Activated CD8-positive, alpha-beta memory T cell treated with anti-CD3 and anti-CD28 coated beads, Interleukin-2, amount 10 ng/mL, durations not matched to agents 7 days and 5 days (primary cell): ENCODE measurements at regions not wholly inside any gene's neighbourhood (a gene's known extent, or its start where the extent isn't known, plus 50 kb on each side); places are given as distances from the start of the nearest gene placed in this dataset.

ENCODE experiments used
- ATAC-seq: fragments of 150-1000 bp; cut with Tn5 transposase; one replicate; pipeline ENCODE4 v1.10.0; 2021; ENCODE audit warnings: moderate library complexity
- CTCF ChIA-PET: fragments of 350-600 bp; sonication (Branson Sonifier 250); formaldehyde crosslinking; loops from one replicate; lab custom pipeline; 2021; ENCODE audit warnings: antibody characterized with exemption; lab: Charles Lee
- DNase-seq: peaks from one replicate; pipeline ENCODE4 v3.0.0-alpha.2; 2020
- H3K27ac Mint-ChIP-seq: one replicate; pipeline ENCODE4 v1.8.0; 2021; ENCODE audit warnings: mild to moderate bottlenecking, mixed read lengths
- H3K27me3 Mint-ChIP-seq: one replicate; pipeline ENCODE4 v1.8.0; 2021; ENCODE audit warnings: mixed read lengths
- H3K36me3 Mint-ChIP-seq: one replicate; pipeline ENCODE4 v1.8.0; 2021; ENCODE audit warnings: mild to moderate bottlenecking, mixed read lengths
- H3K4me1 Mint-ChIP-seq: one replicate; pipeline ENCODE4 v1.8.0; 2021; ENCODE audit warnings: mixed read lengths
- H3K4me3 Mint-ChIP-seq: one replicate; pipeline ENCODE4 v1.8.0; 2021; ENCODE audit warnings: mild to moderate bottlenecking, moderate library complexity, mixed read lengths
- H3K9me3 Mint-ChIP-seq: one replicate; pipeline ENCODE4 v1.8.0; 2022; ENCODE audit warnings: low read depth, mixed read lengths

DNA sequence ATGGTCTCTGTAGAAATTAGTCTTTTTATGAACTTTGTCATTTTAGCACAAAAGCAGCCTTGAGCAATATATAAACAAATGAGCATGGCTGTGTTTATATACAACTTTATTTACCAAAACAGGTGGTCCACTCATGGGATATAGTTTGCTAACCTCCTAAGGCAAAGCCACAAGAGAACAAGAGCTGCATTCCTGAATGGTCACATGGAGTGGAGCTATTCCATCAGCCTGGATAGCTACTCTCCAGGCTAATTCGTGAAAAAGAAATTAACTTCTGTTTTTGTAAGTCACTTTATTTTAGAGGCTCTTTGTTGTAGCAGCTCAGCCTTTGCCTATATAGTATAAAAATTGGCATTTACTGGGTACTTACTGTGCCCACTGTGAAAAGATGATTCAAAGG, 163.3 kb upstream of the FAM78B start:
- H3K4me3 Mint-ChIP-seq = no peak overlapping the region
- H3K4me1 Mint-ChIP-seq = no peaks in the 10 kb centered on the region
- ATAC-seq = no peak
- H3K36me3 Mint-ChIP-seq = no peaks in the 10 kb centered on the region
- H3K9me3 Mint-ChIP-seq = no peaks in the 10 kb centered on the region
- CTCF ChIA-PET = no interaction called here
- no peak for DNase-seq
- H3K27ac Mint-ChIP-seq = no peak overlapping the region
- H3K27me3 Mint-ChIP-seq = peaks cover 7% of the 10 kb centered on the region

DNA sequence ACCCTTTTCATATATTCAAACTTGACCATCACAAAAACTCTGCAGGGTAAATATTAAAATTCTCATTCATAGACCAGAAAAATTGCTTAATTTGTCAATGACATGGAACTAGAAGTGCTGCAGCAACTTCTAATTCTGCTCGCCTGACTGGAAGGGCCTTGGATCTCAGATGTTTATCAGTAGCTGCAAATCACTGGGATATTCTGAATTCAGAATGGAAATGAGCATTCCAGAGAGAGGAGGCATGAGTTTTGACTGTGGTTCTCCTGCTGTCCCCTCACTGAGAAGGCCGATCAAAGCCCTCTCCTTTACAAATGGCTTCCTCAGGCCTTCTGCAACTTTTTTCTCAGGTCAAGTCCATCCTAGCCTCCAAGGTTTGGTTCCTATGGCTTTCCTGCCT, 171.3 kb upstream of the FAM78B start:
- CTCF ChIA-PET = no interaction called here
- Mint-ChIP-seq H3K27ac (no peak overlapping the region), H3K4me3 (no peak overlapping the region), H3K27me3 (no peaks in the 10 kb centered on the region), H3K9me3 (no peaks in the 10 kb centered on the region), H3K36me3 (no peaks in the 10 kb centered on the region), H3K4me1 (no peaks in the 10 kb centered on the region)
- ATAC-seq (no peak), DNase-seq (no peak)

DNA sequence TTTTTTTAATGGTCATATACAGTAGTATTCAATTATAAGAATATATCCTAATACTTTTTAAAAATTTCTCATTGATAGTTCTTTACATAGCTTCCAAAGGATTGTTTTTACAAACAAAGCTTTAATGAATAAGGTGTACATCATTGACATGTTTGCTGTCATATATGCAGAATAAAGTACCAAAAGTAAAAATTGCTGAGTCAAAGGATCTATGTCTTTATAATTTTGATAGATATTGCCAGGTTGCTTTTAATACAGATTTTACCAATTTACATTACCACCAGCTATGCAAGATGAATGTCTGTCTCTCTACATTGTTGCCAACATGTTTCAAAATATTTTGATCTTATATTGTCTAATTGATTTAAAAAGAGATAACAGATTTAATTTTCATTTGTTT, 173.9 kb upstream of the FAM78B start:
- no peak overlapping the region for H3K27ac Mint-ChIP-seq
- H3K9me3 Mint-ChIP-seq = no peaks in the 10 kb centered on the region
- CTCF ChIA-PET = no interaction called here

DNA sequence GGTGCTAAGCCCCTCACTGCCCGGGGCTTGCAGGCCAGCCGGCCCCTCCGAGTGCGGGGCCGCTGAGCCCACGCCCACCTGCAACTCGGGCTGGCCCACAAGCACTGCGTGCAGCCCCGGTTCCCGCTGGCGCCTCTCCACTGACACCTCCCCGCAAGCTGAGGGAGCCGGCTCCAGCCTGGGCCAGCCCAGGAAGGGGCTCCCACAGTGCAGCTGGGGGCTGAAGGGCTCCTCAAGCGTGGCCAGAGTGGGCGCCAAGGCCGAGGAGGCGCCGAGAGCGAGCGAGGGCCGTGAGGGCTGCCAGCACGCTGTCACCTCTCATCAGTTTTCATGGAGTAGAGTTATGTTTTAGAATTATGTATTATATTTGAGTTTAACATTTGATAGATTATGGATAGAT, 176.5 kb upstream of the FAM78B start:
- Mint-ChIP-seq H3K27ac (no peak overlapping the region), H3K36me3 (no peaks in the 10 kb centered on the region), H3K9me3 (peaks cover 6% of the 10 kb centered on the region), H3K4me3 (no peak overlapping the region), H3K4me1 (no peaks in the 10 kb centered on the region), H3K27me3 (no peaks in the 10 kb centered on the region)
- ATAC-seq (no peak), DNase-seq (no peak)
- CTCF ChIA-PET = no interaction called here

More for the DNA sequence above, 173.9 kb upstream of the FAM78B start:
- ATAC-seq (no peak), DNase-seq (no peak)
- no peaks in the 10 kb centered on the region for H3K36me3 Mint-ChIP-seq
- H3K27me3 Mint-ChIP-seq = no peaks in the 10 kb centered on the region
- H3K4me3 Mint-ChIP-seq = no peak overlapping the region
- H3K4me1 Mint-ChIP-seq = no peaks in the 10 kb centered on the region

DNA sequence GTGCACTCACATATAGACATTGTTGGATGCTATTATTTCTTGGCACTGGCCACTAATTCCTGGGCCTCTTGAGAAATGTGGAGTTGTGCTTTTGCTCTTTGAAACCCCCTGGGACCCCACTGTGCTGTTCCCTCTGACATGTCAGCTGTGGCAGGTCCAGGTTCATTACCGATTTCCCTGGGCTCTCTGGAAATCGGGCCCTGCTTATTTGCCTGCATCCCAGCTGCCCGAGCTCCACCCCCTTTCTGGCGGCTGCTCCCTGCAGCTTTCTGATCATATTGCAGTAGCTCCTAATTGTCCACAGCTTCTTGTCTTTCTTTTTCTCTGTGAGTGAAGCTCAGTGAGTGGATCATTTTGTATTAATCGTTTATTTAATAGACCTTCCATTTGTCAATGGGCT, 183.7 kb upstream of the FAM78B start:
- Mint-ChIP-seq H3K36me3 (no peaks in the 10 kb centered on the region), H3K4me1 (no peaks in the 10 kb centered on the region)
- CTCF ChIA-PET = no interaction called here

DNA sequence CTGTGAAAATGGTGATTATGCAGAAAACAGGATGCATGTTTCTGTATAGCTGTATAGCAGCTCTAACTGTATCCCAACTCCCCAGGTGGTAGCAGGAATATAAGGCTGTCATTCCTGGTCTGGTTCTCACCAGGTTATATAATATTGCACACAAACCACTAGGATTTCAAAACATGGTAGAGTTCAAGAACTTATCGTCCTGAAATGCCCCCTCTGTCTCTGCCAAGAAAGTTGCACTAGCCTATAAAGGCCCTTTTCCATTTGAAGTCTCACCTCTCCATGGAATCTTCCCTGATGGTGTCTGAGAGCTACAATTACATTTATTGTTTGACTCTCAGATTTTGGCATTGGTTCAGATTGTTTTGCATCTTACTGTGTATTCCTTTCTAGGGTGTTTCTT, 184.9 kb upstream of the FAM78B start:
- CTCF ChIA-PET = no interaction called here
- H3K36me3 Mint-ChIP-seq = no peaks in the 10 kb centered on the region
- H3K4me1 Mint-ChIP-seq = no peaks in the 10 kb centered on the region
- ATAC-seq (no peak), DNase-seq (no peak)
- H3K9me3 Mint-ChIP-seq = peaks cover 4% of the 10 kb centered on the region
- no peak overlapping the region for H3K27ac Mint-ChIP-seq
- no peak overlapping the region for H3K4me3 Mint-ChIP-seq
- H3K27me3 Mint-ChIP-seq = no peaks in the 10 kb centered on the region

More for the DNA sequence above, 183.7 kb upstream of the FAM78B start:
- H3K9me3 Mint-ChIP-seq = peaks cover 6% of the 10 kb centered on the region
- no peak overlapping the region for H3K27ac Mint-ChIP-seq
- no peak overlapping the region for H3K4me3 Mint-ChIP-seq
- no peaks in the 10 kb centered on the region for H3K27me3 Mint-ChIP-seq
- DNase-seq = no peak
- ATAC-seq = no peak

DNA sequence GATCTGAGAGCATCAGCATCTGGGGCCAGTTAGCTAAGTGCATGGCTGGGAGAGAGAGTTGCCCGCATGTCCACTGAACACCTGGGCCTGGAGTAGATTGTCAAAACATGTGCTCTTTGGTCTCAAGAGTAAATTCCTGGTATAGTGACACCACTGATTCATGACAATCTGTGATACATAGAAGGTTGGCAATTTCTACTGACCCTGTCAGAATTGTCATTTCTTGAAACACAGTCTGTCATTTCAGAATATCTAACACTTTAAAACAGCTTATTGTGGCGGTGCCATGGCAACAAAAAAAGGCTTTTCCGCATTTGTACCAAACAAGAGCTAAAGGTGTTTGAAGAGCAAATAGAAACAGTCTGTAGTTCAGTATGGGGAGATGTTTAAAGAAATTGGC, 186.4 kb upstream of the FAM78B start:
- H3K27ac Mint-ChIP-seq = no peak overlapping the region
- CTCF ChIA-PET = no interaction called here
- H3K4me1 Mint-ChIP-seq = no peaks in the 10 kb centered on the region
- DNase-seq = no peak
- no peaks in the 10 kb centered on the region for H3K36me3 Mint-ChIP-seq
- no peak overlapping the region for H3K4me3 Mint-ChIP-seq
- no peaks in the 10 kb centered on the region for H3K27me3 Mint-ChIP-seq
- no peak for ATAC-seq
- no peaks in the 10 kb centered on the region for H3K9me3 Mint-ChIP-seq

DNA sequence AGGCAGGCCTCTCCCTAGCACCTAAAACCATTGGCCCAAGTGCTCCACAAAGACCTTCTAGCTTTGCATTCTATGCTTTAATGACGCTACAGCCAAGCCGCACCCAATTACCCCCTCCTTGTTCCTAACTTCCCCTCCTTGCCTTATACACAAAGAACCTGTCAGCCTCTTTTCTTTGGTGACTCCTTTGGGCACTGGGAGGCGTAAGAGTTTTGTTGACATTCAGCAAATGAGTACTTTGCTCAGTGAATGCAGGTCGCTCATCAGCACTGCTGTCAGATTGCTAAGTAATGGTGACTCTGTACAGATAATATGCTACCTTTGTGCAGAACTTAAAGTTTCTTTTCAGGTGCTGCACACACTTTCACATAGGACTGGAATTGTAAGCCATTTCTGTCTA, 187.6 kb upstream of the FAM78B start:
- Mint-ChIP-seq H3K27ac (no peak overlapping the region), H3K4me3 (no peak overlapping the region), H3K4me1 (no peaks in the 10 kb centered on the region), H3K36me3 (no peaks in the 10 kb centered on the region), H3K9me3 (no peaks in the 10 kb centered on the region), H3K27me3 (no peaks in the 10 kb centered on the region)
- CTCF ChIA-PET = no interaction called here
- no peak for DNase-seq
- no peak for ATAC-seq

DNA sequence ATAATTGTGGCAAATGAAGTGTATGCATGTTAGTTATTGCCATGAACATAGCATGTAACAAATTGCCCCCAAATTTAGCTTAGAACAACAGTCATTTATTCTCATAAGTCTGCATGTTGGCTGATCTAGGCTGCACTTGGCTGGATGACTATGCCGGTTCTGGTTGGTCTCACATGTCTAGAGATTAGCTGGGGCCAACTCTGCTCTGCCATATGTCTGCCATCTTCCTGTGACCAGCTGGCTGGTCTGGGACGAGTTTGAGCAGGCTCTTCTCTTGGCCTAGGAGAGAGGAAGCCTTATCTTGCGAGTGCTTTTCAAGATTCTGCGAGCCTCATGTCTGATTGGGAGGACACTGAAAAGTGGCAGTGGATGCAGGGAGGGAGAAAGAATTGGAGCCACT, 198.3 kb upstream of the FAM78B start:
- Mint-ChIP-seq H3K36me3 (no peaks in the 10 kb centered on the region), H3K9me3 (no peaks in the 10 kb centered on the region), H3K4me1 (no peaks in the 10 kb centered on the region), H3K27ac (no peak overlapping the region), H3K27me3 (no peaks in the 10 kb centered on the region), H3K4me3 (no peak overlapping the region)
- CTCF ChIA-PET = no interaction called here
- DNase-seq (no peak), ATAC-seq (no peak)

DNA sequence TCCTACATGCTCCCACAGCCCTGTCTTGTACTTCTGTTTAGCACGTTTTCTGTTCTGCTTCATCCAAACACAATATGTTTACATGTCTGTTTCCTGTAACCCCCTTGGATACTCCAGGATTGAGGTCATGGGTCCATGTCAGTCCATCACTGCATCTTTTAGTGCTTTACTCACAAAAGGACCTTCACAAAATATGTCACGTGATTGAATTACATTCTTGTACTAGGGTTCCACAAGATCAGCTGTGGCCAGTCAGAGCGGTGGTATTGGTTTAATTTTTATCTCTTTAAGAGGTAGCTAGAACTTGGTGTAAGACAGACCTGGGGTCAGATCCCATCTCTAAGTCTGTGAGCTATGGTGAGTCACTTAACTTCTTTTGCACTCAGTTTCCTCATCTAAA, 201.2 kb upstream of the FAM78B start:
- Mint-ChIP-seq H3K9me3 (no peaks in the 10 kb centered on the region), H3K27me3 (no peaks in the 10 kb centered on the region), H3K27ac (no peak overlapping the region), H3K36me3 (no peaks in the 10 kb centered on the region), H3K4me3 (no peak overlapping the region), H3K4me1 (no peaks in the 10 kb centered on the region)
- CTCF ChIA-PET = no interaction called here
- DNase-seq = no peak
- no peak for ATAC-seq

DNA sequence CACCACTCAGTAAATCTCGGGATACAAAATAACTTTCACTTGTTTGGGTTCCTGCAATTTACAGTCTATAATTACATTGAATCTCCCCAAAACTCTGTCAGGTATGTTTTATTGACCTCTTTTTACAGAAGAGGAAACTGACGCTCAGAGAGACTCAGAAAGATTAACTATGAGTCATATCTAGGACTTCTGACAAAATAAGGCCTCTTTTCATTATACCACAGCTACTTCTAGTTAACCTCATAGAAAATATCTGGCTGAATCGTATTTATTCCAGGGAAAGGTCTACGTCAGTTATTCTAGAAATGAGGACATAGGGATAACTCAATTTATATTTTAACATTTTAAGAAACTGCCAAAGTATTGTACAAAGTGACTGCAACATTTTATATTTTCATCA, 211.1 kb upstream of the FAM78B start:
- Mint-ChIP-seq H3K27ac (no peak overlapping the region), H3K36me3 (no peaks in the 10 kb centered on the region), H3K4me1 (no peaks in the 10 kb centered on the region), H3K9me3 (peaks cover 2% of the 10 kb centered on the region), H3K4me3 (no peak overlapping the region), H3K27me3 (peaks cover 3% of the 10 kb centered on the region)
- CTCF ChIA-PET = no interaction called here
- ATAC-seq (no peak), DNase-seq (no peak)

DNA sequence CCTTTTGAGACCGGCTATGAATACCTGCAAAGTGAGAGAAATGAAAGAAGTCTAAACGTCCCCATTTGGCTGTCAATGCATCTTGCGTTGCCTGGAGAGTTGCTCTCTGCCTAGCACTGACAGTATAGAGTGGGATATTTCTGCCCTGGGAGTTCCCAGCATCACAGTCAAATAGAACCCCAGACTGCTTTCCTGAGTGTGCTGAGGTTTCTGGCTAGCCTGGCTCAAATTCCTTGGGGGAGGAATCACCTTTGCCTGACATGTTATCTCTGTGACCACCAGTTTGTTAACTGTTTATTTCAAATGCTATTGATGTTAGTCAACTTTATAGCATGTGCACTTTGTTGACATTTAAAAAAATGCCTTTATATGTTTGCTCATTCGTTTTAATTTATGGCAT, 212.0 kb upstream of the FAM78B start:
- CTCF ChIA-PET = no interaction called here
- H3K9me3 Mint-ChIP-seq = no peaks in the 10 kb centered on the region
- no peaks in the 10 kb centered on the region for H3K4me1 Mint-ChIP-seq
- H3K4me3 Mint-ChIP-seq = no peak overlapping the region
- H3K27ac Mint-ChIP-seq = no peak overlapping the region
- H3K27me3 Mint-ChIP-seq = peaks cover 3% of the 10 kb centered on the region
- DNase-seq = no peak
- H3K36me3 Mint-ChIP-seq = no peaks in the 10 kb centered on the region
- ATAC-seq = no peak

DNA sequence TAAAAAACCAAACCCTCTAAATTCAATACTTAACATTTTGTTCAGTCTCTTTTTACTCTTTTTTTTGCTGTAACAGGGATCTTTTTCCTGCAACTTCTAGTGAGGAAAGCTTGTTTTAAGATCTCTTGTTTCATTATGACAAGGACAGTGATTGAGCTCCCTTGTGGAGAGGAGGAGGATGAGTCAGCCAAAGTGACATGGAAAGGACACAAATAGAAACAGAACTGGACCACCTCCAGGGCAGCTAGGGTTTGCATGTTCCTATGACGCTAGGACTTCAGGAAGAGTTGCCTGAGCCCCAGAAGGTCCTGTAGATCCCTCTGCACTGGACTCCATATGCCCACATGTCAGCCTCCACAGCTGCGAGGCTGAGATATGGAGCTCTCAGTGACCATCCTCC, 212.6 kb upstream of the FAM78B start:
- Mint-ChIP-seq H3K36me3 (no peaks in the 10 kb centered on the region), H3K27me3 (peaks cover 3% of the 10 kb centered on the region), H3K27ac (no peak overlapping the region), H3K9me3 (no peaks in the 10 kb centered on the region), H3K4me1 (no peaks in the 10 kb centered on the region), H3K4me3 (no peak overlapping the region)
- CTCF ChIA-PET = no interaction called here
- no peak for ATAC-seq
- no peak for DNase-seq

DNA sequence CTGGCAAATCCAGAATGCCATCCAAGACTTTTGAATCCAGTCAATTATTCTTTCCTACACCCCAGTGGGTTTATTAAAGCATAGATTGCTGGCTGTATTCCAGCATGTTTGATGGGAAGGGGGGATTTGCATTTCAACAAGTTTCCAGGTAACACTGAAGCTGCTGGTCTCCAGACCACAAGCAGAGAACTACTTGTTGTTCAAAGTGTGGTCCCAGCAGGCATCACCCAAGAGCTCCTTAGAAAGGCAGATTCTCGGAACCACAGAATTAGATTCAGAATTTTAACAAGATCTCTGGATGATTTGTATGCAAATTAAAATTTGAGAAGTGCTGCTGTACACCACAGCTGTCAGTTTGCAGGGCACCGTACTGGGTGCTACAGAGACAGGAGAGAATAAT, 216.3 kb upstream of the FAM78B start:
- no peak for ATAC-seq
- Mint-ChIP-seq H3K27ac (no peak overlapping the region), H3K36me3 (no peaks in the 10 kb centered on the region), H3K9me3 (no peaks in the 10 kb centered on the region), H3K27me3 (no peaks in the 10 kb centered on the region), H3K4me3 (no peak overlapping the region), H3K4me1 (no peaks in the 10 kb centered on the region)
- no peak for DNase-seq
- CTCF ChIA-PET = interaction anchor here (1.0 kb wide), 1 partner anchor 457 kb away, joined by 3 read pairs; no protein-coding TSS in a partner anchor

DNA sequence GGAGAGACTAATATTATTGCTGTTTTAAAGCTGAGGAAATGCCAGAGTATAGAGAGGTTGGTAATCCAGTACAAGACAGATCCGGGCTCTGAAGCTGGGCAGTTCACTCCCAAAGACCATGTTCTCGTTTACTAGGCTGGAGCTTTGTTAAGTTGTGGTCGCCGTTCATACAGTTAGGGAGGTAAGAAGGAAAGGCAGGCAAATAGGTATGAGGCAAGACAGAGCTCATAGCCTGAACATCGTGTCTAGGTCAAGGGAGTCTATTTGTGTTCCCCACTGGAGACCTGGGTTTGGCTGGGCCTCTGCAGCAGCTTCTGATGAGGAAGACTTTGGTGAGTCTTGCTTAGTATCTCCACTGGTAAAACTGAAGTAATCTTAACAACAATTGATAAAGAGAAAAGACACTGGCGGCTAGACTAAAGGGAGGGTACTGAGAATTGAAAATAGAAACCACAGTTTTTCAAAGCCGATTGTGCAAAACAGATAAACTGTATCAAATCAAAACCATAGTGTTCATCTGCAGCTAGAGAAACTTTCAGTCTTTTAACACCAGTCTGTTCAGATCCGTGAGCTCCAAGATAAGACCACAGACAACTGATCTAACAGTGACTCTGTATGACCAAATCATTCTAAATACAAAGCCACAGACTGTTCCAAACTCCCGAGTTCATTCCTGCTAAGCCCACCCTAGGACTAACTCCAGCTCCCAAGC, 217.0 kb upstream of the FAM78B start:
- CTCF ChIA-PET = interaction anchor here (1.0 kb wide), 1 partner anchor 457 kb away, joined by 3 read pairs; no protein-coding TSS in a partner anchor
- DNase-seq = no peak
- no peaks in the 10 kb centered on the region for H3K27me3 Mint-ChIP-seq
- H3K4me3 Mint-ChIP-seq = no peak overlapping the region
- no peak for ATAC-seq
- H3K4me1 Mint-ChIP-seq = no peaks in the 10 kb centered on the region
- no peak overlapping the region for H3K27ac Mint-ChIP-seq
- no peaks in the 10 kb centered on the region for H3K36me3 Mint-ChIP-seq
- no peaks in the 10 kb centered on the region for H3K9me3 Mint-ChIP-seq
